GM20431 (cell line): ENCODE measurements at regions not wholly inside any gene's neighbourhood (a gene's known extent, or its start where the extent isn't known, plus 50 kb on each side); places are given as distances from the start of the nearest gene placed in this dataset.
"Not testable (repeated sequence)": the region's sequence is repeated elsewhere in the genome, so short reads cannot be mapped to it uniquely, and the experiment has no call there.

Source experiments
- in situ Hi-C: fragments of 300-500 bp; cut with MseI, MboI; formaldehyde crosslinking; loops from one replicate; pipeline ENCODE4 v1.15.0; 2020; ENCODE audit warnings: low sequenced_read_pairs; ENCODE audit not compliant: unreplicated experiment

DNA sequence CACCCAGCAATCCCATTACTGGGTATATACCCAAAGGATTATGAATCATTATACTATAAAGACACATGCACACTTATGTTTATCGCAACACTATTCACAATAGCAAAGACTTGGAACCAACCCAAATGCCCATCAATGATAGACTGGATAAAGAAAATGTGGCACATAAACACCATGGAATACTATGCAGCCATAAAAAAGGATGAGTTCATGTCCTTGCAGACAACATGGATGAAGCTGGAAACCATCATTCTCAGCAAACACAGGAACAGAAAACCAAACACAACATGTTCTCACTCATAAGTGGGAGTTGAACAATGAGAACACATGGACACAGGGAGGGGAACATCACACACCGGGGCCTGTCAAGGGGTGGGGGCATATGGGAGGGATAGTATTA is 169.1 kb upstream of the RBBP8 start:
- in situ Hi-C loops: not testable (repeated sequence)

GRCh38 chr18:22765896-22766295 is 167.2 kb upstream of the RBBP8 start:
- in situ Hi-C loops: no loop called here

DNA sequence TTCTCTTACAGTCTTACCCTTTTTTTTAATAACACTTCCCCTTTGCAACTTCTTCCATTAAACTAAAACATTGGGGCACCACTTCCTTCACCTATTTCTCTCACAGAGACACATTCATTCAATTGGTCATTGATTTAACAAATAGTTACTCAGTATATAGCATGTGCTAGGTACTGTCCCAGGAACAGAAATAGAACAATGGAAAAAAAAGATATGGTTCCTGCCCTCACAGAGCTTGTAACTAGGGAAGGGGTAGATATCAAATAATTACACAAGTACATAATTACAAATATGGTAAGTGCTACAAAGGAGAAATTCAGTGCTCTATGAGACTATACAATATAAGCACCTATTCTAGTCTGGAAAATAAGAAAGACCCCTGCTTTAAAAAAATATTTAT is 165.5 kb upstream of the RBBP8 start:
- in situ Hi-C loops: no loop called here

DNA sequence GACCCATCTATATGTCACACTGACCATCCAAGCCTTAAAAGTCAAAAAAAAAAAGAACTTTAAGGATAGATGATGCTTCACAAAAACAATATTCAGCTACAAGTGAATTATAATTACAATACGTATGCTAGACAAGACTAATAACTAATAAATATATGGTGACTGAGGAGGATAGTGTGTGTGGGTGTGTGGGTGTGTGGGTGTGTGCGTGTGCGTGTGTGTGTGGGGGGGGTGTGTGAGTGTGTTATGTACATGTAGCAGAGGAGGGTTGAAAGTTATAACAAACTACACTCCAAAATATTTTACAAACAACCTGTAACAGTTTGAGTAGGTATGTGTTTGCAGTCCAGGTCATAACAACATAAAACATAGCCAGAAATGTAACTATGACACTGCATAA is 159.2 kb upstream of the RBBP8 start:
- in situ Hi-C loops: no loop called here

DNA sequence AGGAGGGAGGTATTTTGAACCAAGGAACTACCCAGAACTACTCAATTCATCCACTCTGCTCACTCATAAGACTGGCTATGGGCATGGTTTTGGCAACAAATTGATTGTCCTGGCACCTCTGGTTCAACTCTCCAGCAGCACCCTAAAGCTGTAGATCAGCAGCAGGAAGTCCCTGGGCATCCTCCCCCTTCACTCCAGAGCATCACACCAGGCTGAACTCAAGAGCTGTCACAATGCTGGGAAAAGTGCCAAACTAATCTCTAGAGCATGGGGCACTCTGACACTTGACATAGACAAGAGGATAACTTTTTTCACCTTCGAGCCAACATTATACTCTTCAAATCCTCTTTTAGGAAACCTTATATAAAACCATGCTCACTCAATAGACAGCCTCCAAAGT is 154.1 kb upstream of the RBBP8 start:
- in situ Hi-C loops: no loop called here

- in situ Hi-C loops: no loop called here
These were observed 149.9 kb upstream of the RBBP8 start for GRCh38 chr18:22783245-22783644.

- in situ Hi-C loops: no loop called here
These were observed 149.5 kb upstream of the RBBP8 start for GRCh38 chr18:22783662-22784076.

DNA sequence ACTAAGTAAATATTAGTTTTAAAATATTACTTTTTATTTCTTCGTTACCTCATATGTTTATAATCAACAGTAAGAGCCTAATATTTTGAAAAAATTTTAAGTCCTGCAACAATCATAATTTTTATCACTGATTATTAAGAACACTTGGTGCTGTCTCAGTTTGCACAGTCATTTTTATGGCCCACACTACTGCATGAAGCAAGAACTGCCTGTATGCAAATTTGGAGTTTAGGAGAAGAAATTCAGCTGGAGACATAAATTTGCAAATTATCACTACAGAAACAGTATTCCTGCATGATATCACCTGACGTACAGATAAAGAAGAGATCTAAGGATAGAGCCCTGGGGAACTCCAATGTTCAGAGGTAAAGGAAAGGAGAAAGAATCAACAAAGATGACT is 144.1 kb upstream of the RBBP8 start:
- in situ Hi-C loops: no loop called here

DNA sequence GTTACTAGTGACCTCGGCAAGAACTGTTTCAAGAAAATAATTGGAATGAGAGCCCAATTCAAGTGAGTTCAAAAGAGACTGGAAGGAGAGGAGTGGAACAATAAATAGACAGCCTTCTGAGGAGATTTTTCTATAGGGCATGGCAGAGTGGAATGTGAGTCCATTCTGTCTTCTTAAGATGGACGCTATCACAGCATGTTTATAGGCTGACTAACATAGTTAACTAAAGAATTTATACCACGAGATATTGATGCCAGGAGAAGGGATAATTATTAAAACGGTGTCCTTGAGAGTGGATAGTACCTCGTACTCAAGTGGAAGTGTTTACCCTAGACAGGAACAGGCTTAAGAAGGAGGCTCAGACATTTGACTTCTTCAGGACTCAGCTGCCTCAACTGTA is 143.5 kb upstream of the RBBP8 start:
- in situ Hi-C loops: no loop called here

DNA sequence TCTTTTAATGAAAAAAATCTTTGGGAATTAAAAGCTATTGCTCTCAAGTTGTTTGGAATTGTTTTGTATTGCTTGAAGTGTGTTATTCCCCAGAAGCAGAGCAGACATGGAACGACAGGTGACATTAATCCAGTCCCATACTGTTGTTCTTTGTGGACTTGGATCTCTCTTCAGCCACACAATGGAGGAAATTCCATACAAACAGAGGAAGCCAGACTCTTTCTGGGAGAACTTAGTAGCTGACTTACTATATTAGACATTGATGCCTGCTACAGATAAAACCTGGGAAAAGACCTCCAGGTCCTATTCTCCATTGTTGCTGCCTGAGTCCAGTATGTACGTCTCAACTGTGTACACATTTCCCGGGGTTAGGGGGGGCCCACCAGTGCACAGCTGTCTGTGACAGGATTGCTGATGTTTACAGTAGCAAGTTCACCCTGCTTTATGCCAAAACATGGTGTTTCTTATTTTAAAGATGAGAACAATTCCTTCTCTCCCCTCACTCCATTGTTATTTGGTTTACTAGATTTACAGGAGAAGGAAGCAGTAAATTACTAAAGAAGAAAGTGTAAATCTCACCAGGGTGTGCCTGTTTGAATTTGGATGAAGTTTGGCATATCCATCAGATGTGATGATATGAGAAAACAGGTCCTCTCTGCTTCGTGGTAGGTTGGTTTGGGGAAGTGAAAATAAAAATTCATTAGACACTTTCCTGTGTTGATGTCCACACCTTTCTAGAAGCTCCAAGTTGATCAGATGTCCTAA is 142.4 kb upstream of the RBBP8 start:
- in situ Hi-C loops: no loop called here

GRCh38 chr18:22791310-22791610 is 141.9 kb upstream of the RBBP8 start:
- in situ Hi-C loops: no loop called here

DNA sequence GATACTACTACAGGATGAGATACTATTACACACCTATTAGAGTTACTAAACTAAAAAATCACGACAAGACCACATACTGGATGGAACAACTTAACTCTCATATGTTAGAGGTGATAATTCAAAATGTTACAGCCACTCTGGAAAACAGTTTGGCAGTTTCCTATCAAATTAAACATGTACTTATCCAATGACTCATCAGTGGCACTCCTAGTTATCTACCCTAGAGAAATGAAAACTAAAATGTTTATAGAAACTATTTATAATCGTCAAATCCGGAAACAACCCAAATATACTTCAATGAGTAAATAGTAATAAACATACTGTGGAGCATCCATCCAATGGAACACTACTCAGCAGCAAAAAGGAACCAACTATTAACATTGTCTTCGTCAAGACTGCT is 137.0 kb upstream of the RBBP8 start:
- in situ Hi-C loops: no loop called here

DNA sequence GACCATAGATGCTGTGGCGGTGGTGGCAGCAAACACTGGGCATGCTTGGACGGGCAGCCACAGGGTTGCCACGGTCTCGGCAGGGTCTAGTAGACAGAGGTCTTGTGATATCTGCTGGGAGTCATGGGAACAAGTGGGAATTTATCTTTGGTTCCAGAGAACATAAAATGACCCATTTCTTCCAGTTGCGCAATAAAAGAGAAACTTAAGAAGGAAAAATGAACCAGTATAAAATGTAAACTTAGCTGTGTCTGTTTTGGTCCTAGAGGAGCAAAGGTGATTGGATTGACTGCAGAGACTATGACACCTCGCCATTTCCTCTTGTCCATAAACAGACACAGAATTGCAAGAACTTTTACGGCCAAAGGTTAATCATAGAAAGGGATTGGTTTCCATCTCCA is 132.6 kb upstream of the RBBP8 start:
- in situ Hi-C loops: loop anchor here (25.0 kb wide), 2 partner anchors 187 to 612 kb away; no protein-coding TSS in a partner anchor

DNA sequence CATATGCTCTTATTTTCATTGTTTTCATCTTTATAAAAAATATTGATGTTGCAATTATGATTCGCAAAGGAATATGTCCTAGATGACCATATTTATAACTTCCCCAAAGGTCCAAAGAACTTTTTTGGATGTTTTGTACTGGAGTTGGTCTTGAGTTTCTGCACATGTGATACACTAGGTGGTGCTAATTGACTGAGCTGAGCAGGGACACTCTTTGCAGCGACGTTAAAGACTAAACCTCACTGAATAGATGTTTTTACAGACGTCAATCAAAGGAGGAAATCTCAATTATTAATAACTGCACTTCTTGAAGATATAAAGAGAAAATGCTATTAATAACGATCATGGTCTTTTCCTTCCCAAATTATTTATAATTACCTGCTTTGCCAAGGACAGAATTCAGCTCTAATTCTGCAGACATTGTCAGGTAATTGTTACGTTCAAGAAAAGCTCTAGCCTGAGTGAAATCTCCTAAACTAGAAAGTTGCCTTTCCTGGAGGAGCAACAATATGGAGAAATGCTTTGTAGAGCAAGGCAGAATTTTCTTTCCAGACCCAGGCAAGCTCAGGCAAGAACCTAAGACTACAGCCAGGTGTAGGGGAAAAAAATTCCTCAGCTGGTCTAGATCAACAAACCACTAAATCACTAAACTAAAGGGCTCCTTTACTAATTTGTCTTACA is 119.3 kb upstream of the RBBP8 start:
- in situ Hi-C loops: loop anchor here (25.0 kb wide), 2 partner anchors 174 to 599 kb away; no protein-coding TSS in a partner anchor

DNA sequence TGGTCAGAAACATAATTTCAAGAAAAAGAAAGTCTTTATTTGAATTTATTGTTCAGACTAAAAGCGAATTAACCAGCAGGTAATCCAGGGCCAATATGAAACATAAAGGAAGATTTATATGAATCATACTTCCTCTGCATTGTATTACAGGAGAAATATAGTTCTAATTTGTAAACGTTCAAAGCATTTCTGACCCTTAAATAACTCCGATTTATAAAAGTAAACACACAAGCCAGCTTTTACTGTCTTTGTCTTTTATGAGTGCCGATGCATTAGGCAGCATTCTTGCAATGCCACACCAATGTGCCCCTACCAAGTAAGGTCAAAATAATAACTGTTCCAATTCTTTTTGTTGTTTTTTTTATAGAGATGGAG is 118.8 kb upstream of the RBBP8 start:
- in situ Hi-C loops: loop anchor here (25.0 kb wide), 2 partner anchors 173 to 598 kb away; no protein-coding TSS in a partner anchor

DNA sequence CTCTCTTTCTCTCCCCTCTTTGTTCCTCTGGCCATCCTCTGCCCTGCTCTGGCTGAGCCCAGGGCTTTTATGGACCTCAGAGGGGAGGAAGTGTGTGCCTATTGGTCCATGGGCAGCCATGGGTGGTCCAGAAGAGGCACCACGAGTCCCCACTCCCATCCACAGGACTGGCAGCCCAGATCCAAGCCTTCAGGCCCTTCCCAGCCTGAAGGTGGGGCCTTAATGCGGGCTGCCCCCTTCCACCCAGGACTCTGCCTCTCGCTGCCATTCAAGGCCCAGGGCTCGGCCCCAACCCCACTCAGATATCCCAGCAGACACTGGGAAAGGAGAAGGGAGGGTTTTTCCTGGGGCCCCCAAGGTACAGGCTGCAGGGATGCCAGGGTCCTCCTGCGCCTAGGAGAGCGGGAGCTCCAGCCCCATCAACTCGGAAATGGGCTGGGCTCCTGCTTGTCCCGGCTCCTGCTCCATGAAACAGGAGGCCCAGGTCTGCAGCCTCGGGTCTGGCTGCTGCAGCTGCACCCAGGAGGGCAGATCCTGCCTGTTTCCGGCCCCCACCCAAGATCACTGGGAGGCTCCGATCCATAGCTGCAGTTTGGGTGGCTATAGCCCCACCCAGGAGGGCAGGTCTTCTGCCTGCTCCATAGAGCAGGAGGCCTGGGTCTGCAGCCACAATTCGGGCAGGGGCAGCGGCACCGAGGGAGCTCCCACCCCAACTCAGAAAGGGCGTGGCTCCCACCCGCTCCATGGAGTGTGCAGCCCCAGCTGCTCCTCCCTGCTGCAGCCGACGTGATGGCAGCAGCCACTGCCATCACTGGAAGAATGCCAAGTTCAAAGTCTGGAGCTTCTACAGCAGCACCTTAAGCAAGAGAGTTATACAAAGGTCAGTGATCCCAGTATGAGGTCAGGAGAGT is 116.6 kb upstream of the RBBP8 start:
- in situ Hi-C loops: loop anchor here (25.0 kb wide), 2 partner anchors 171 to 596 kb away; no protein-coding TSS in a partner anchor

- in situ Hi-C loops: loop anchor here (25.0 kb wide), 2 partner anchors 169 to 594 kb away; no protein-coding TSS in a partner anchor
These were observed 115.3 kb upstream of the RBBP8 start for GRCh38 chr18:22817844-22818243.

DNA sequence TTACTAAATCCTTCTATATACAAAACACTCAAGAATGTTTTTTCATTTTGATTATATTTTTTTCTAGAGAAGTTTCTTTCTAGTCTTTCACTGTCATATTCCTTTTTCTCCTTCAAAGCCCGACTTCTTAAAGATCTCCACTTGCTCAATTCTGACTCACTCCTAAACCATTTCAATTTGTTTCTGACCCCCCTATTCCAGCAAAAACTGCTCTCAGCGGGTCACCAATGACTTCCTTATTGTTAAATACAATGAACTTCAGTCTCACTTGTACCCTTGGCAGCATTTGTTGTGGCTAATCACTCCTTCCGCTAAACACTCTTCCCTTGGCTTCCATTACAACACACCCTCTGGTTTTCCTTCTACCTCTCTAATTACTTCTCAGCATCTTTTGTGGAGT is 111.1 kb upstream of the RBBP8 start:
- in situ Hi-C loops: loop anchor here (25.0 kb wide), 2 partner anchors 165 to 590 kb away; no protein-coding TSS in a partner anchor

DNA sequence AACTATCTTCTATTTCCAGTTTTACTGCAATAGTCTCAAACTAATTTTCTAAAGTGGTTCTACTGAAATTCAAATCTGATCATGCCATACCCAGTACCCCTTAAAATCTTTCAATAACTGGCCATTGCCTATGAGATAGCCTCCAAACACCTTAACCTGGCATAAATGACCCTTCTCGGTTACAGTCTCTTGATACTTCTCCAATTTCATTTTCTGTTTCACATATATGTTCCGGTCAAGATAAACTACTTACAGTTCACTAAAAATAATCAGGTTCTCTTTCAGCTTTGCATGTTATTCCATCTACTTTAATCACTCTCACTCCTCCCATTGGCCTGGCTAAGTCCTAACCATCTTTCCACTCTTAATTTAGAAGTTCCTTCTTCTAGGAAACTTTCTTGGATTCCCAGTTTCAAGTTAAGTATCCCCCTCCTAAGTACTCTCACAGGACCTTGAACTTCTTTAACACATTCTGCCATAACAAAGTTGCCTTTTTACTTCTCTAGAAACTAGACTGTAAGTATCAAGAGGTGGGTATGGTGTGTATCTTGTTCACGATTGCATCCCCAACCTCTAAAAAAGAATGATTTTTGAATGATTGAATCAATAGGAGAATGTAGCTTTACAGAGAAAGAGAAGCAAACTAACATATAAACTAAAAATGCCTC is 110.2 kb upstream of the RBBP8 start:
- in situ Hi-C loops: loop anchor here (25.0 kb wide), 2 partner anchors 164 to 589 kb away; no protein-coding TSS in a partner anchor

DNA sequence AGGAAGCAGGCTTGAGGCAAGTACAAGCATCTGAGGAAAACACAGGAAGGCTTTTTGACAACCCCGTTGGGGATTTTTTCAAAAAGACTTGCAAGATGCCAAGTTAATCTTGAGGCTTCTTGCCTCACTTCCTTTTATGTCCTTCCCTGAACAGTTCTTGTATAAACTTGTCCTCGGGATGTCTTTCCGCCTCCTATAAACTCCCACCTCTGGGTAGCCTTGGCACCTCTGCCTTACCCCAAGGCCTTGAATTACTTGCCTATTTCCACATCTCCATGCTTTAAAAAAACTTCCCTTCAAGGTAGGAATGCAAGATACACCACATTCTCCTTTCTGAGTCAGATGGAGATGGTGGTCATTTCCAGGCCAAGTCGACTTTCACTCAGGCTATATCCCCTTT is 106.4 kb upstream of the RBBP8 start:
- in situ Hi-C loops: no loop called here
